HFF-Myc (cell line): ENCODE measurements at regions not wholly inside any gene's neighbourhood (a gene's known extent, or its start where the extent isn't known, plus 50 kb on each side); places are given as distances from the start of the nearest gene placed in this dataset.

ENCODE experiments used
- DNase-seq: peaks from one replicate; pipeline ENCODE4 v3.0.0-alpha.2; 2011; ENCODE audit warnings: low read depth; ENCODE audit errors: extremely low read depth
- H3K4me3 ChIP-seq: replicated peaks from 2 replicates; pipeline ENCODE4 v1.5.1; 2011; ENCODE audit warnings: low read depth, mild to moderate bottlenecking, control low read depth, low read length
- TF ChIP-seq, protein P1 (sequence below): IDR thresholded peaks from 2 replicates; pipeline ENCODE4 v1.5.1; 2012; ENCODE audit warnings: mild to moderate bottlenecking, low read depth, low read length, control low read depth; ENCODE audit errors: missing control alignments

DNA sequence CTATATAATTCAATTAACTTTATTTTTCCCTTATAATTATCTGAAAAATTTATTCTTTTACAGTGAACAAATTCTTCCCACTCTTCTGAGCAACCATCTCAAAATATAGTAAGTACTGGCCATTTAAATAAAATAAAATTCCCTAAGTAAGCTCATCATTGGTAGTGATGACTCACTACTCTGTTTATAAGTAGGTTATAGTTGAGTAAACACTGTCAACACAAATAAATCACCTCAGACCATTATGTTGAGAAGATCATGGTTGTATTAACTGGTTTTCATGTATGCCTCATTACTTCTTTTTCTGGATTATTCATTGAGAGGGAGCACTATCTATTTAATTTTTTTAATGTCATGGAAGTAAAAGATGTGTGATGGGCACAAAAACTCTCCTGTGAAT is 220.5 kb downstream of the SEC23A start:
- TF ChIP-seq, protein P1, sequence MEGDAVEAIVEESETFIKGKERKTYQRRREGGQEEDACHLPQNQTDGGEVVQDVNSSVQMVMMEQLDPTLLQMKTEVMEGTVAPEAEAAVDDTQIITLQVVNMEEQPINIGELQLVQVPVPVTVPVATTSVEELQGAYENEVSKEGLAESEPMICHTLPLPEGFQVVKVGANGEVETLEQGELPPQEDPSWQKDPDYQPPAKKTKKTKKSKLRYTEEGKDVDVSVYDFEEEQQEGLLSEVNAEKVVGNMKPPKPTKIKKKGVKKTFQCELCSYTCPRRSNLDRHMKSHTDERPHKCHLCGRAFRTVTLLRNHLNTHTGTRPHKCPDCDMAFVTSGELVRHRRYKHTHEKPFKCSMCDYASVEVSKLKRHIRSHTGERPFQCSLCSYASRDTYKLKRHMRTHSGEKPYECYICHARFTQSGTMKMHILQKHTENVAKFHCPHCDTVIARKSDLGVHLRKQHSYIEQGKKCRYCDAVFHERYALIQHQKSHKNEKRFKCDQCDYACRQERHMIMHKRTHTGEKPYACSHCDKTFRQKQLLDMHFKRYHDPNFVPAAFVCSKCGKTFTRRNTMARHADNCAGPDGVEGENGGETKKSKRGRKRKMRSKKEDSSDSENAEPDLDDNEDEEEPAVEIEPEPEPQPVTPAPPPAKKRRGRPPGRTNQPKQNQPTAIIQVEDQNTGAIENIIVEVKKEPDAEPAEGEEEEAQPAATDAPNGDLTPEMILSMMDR, result no peak
- no peak overlapping the region for H3K4me3 ChIP-seq
- peak; percentile 11 for DNase-seq

DNA sequence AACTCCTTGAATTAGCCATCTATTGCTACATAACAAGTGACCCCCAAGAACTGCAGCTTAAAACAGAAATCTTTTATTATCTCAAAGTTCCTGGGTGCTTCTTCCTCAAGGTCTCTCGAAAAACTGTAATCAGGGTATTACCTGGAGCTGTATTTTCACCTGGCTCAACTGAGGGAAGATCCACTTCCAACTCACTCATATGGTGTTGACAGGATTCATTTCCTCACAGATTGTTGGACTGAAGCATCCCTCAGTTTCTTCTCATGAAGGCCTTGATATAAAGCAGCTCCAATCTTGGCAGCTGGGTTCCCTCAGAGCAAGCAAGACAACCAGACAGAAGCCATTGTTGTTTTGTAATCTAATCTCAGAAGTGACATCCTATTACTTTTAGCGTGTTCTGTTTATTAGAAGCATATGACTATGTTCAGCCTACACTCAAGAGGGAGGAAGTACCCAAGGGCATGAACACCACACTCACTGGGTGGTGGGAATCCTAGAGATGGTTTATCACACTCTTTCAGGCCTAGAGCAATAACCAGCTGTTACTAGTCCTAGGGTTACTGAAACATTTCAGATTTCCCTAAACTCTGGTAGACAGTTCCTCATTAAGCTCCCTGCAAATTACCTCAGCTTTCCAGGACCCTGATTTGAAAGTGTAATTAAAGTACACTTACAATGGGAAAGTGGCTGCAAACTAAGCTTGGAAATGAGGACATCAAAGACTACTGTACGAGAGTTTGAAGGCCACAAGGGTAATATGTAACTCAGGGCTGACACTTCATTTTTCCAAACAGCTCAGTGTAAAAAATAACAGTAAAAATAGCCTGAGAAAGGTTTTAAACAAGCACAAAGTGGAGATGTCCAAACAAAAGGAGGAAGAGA is 222.2 kb downstream of the SEC23A start:
- H3K4me3 ChIP-seq, result no peak overlapping the region
- DNase-seq, result peak; percentile 19
- TF ChIP-seq, protein P1, result no peak

DNA sequence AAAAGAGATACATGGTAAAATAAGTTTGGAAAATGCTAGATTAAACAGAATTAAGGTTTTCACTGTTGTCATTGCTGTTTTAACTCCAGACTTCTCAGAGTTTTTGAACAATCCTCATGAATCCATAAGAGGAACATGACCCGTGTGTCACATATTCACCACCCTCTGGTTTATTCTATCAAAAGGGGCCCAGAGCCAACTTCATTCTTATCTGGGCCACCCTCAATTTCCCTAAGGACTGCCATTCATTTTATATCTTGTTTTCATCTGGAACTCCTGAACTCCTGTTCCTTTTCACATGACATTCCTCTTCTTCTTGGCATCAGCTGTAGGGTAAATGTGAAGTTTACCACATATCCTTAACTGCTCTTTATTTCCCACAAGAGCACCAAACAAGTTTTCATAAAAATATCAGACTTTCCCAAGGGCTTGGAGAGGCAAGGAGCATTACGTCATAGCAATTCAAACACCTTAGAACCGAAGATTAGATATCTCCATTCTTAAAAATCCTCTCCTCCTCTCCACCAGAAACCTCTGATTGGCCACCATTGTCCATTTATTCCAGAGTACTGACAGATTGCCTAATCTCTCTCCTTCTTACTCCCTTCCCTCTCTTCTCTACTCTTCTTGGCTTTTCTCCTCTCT is 225.2 kb downstream of the SEC23A start:
- TF ChIP-seq, protein P1, result no peak
- no peak overlapping the region for H3K4me3 ChIP-seq
- DNase-seq, result no peak

DNA sequence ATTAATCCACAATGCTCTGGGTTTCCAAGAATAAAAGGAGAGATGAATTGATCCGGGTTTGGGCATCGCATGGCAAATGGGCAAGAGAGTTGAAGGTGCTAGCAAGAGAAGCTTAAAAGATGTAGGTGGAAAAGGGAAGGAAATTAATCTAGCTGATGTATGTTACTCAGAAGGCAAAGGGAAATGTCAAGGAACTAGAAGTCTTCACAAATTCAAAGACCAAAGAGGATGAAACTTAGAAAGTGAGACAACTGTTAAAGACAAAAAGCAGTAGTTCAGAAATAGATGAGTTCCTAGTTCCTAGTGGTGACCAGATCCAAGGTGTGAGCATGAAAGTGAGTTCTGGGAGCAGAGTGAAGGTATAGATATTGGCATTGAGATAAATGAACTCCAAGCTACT is 228.3 kb downstream of the SEC23A start:
- no peak for DNase-seq
- no peak overlapping the region for H3K4me3 ChIP-seq
- TF ChIP-seq, protein P1, result no peak

DNA sequence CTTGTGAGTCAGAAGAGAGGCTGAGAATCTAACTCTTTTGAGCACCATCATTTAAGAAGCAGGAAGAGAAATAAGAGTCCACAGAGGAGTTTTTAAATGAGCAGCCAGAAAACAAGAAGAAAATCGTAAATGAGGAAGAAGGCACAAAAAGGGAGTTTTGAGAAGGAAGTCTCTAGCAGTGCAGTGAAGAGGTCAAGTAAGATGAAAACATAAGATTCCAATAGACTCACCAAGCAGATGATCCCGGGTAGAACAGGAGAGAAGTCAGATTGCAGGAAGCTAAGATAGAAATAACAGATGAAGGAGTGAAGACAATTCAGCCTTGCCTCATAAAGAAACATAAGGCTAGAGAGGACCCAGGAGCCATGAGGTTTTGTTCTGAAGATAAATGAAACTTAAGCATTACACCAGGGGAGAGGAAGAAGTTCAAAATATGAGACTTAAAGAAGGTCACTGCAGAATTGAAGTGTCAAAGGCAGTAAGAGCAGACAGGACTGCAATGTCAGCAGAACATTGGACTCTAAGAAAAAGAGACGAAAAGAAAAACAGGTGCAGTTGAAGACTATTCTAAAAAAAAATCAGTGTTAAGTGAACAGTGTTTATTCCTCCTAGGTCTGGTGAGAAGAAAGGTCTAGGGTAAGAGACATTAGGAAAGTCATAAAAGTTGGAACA is 229.0 kb downstream of the SEC23A start:
- no peak for DNase-seq
- no peak overlapping the region for H3K4me3 ChIP-seq
- TF ChIP-seq, protein P1, result no peak

DNA sequence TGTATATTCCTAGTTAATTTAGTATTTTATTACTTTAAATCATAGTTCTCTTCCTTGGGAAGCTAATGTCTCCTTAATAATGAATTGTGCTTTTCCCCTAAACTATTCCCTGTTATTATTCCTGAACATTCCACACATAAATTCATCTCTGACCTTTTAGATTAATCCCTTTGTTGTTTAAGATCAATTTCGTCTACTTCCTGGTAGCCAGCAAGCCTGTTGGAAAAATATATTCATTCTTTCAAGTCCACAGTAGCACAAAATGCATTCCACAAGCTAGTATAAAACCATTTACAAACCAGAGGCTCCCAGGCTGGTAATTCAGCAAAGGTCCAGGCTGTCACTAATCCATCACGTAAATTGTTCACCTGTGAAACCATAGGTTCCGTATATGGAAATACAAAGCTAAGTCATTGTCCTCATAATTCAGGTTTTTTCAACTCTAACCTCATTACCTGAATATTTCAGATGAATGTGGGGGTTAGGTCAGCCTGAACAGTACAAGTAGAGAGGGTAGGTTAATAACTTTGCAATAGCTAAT is 232.7 kb downstream of the SEC23A start:
- DNase-seq, result no peak
- TF ChIP-seq, protein P1, result no peak
- no peak overlapping the region for H3K4me3 ChIP-seq
